WTC11 (cell line): ENCODE measurements at regions not wholly inside any gene's neighbourhood (a gene's known extent, or its start where the extent isn't known, plus 50 kb on each side); places are given as distances from the start of the nearest gene placed in this dataset.

ENCODE experiments used
- ATAC-seq: fragments of 200-7000 bp; cut with Tn5 transposase; 2 replicates; pipeline ENCODE4 v1.10.0; 2021; ENCODE audit warnings: mild to moderate bottlenecking, moderate library complexity
- CTCF ChIA-PET: fragments of 300-600 bp; sonication (Branson Sonifier 250); formaldehyde crosslinking; loops from one replicate; lab custom pipeline; 2021; ENCODE audit warnings: antibody characterized with exemption; lab: Charles Lee
- POLR2A ChIA-PET: fragments of 350-600 bp; sonication (Branson Sonifier 250); formaldehyde crosslinking; loops from one replicate; lab custom pipeline; 2021; ENCODE audit warnings: antibody characterized with exemption; lab: Charles Lee
- DNase-seq: peaks from one replicate; pipeline ENCODE4 v3.0.0; 2021; ENCODE audit warnings: low spot score
- H3K27ac Mint-ChIP-seq: 2 replicates; pipeline ENCODE4 v1.8.0; 2021; ENCODE audit warnings: mixed read lengths
- H3K27me3 Mint-ChIP-seq: 2 replicates; pipeline ENCODE4 v1.8.0; 2021; ENCODE audit warnings: low read depth, mild to moderate bottlenecking, moderate library complexity, mixed read lengths
- H3K36me3 Mint-ChIP-seq: 2 replicates; pipeline ENCODE4 v1.8.0; 2021; ENCODE audit warnings: mixed read lengths
- H3K4me1 Mint-ChIP-seq: 2 replicates; pipeline ENCODE4 v1.8.0; 2022; ENCODE audit warnings: mixed read lengths
- H3K4me3 Mint-ChIP-seq: 2 replicates; pipeline ENCODE4 v1.8.0; 2021; ENCODE audit warnings: mild to moderate bottlenecking, moderate library complexity, mixed read lengths
- H3K9me3 Mint-ChIP-seq: 2 replicates; pipeline ENCODE4 v1.8.0; 2021; ENCODE audit warnings: mixed read lengths
- ATF2 ChIP-seq: sonication (generic); formaldehyde crosslinking; IDR thresholded peaks from 2 replicates; pipeline ENCODE4 v1.8.1; 2022; ENCODE audit warnings: low read depth, missing genetic modification reagents, borderline replicate concordance
- ATF6 ChIP-seq: sonication (generic); formaldehyde crosslinking; IDR thresholded peaks from 2 replicates; pipeline ENCODE4 v1.8.1; 2023; ENCODE audit warnings: mild to moderate bottlenecking, missing genetic modification reagents
- CDX4 ChIP-seq: fragments of 250-450 bp; sonication (Bioruptor Pico); IDR thresholded peaks from 2 replicates; pipeline ENCODE4 v1.9.0; 2021; ENCODE audit warnings: moderate library complexity, mild to moderate bottlenecking, inconsistent platforms, borderline replicate concordance
- CREB1 ChIP-seq: sonication (generic); formaldehyde crosslinking; IDR thresholded peaks from 2 replicates; pipeline ENCODE4 v1.8.0; 2023; ENCODE audit warnings: mild to moderate bottlenecking, missing genetic modification reagents
- CREM ChIP-seq: sonication (generic); formaldehyde crosslinking; IDR thresholded peaks from 2 replicates; pipeline ENCODE4 v1.8.1; 2022; ENCODE audit warnings: mild to moderate bottlenecking, missing genetic modification reagents, moderate library complexity
- E2F5 ChIP-seq: sonication (generic); formaldehyde crosslinking; IDR thresholded peaks from 2 replicates; pipeline ENCODE4 v1.8.1; 2022; ENCODE audit warnings: mild to moderate bottlenecking, moderate library complexity, missing genetic modification reagents
- ERG ChIP-seq: fragments of 250-450 bp; sonication (Bioruptor Pico); IDR thresholded peaks from 2 replicates; pipeline ENCODE4 v1.8.0; 2021; ENCODE audit warnings: mild to moderate bottlenecking
- FOXJ3 ChIP-seq: sonication (generic); formaldehyde crosslinking; IDR thresholded peaks from 2 replicates; pipeline ENCODE4 v1.9.0; 2021; ENCODE audit warnings: missing genetic modification reagents, mild to moderate bottlenecking, borderline replicate concordance
- FOXP4 ChIP-seq: sonication (generic); formaldehyde crosslinking; IDR thresholded peaks from 2 replicates; pipeline ENCODE4 v1.8.0; 2022; ENCODE audit warnings: mild to moderate bottlenecking, missing genetic modification reagents
- GABPB1 ChIP-seq: sonication (generic); formaldehyde crosslinking; IDR thresholded peaks from 2 replicates; pipeline ENCODE4 v1.8.1; 2023; ENCODE audit warnings: mild to moderate bottlenecking, missing genetic modification reagents
- IRF1 ChIP-seq: sonication (generic); formaldehyde crosslinking; IDR thresholded peaks from 2 replicates; pipeline ENCODE4 v1.8.0; 2023; ENCODE audit warnings: missing genetic modification reagents
- JAZF1 ChIP-seq: fragments of 250-450 bp; sonication (Bioruptor Pico); IDR thresholded peaks from 2 replicates; pipeline ENCODE4 v1.9.0; 2021; ENCODE audit warnings: moderate library complexity, mild to moderate bottlenecking, inconsistent platforms
- NR2C2 ChIP-seq: sonication (generic); formaldehyde crosslinking; IDR thresholded peaks from 2 replicates; pipeline ENCODE4 v1.8.0; 2022; ENCODE audit warnings: mild to moderate bottlenecking, missing genetic modification reagents
- NR3C1 ChIP-seq: sonication (generic); formaldehyde crosslinking; conservative IDR thresholded peaks from 2 replicates; pipeline ENCODE4 v1.8.1; 2023; ENCODE audit warnings: low read depth, mild to moderate bottlenecking, missing genetic modification reagents
- PRRX2 ChIP-seq: fragments of 250-450 bp; sonication (Bioruptor Pico); IDR thresholded peaks from 2 replicates; pipeline ENCODE4 v1.8.0; 2021; ENCODE audit warnings: mild to moderate bottlenecking
- TEAD4 ChIP-seq: sonication (generic); formaldehyde crosslinking; IDR thresholded peaks from 2 replicates; pipeline ENCODE4 v1.8.0; 2022; ENCODE audit warnings: mild to moderate bottlenecking, missing genetic modification reagents
- ZMAT4 ChIP-seq: fragments of 250-450 bp; sonication (Bioruptor Pico); IDR thresholded peaks from 2 replicates; pipeline ENCODE4 v1.9.0; 2021; ENCODE audit warnings: mild to moderate bottlenecking
- ZNF121 ChIP-seq: sonication (generic); formaldehyde crosslinking; IDR thresholded peaks from 2 replicates; pipeline ENCODE4 v1.8.0; 2023; ENCODE audit warnings: missing genetic modification reagents
- ZNF138 ChIP-seq: sonication (generic); formaldehyde crosslinking; conservative IDR thresholded peaks from 2 replicates; pipeline ENCODE4 v1.8.1; 2022; ENCODE audit warnings: mild to moderate bottlenecking, moderate library complexity, missing genetic modification reagents
- ZNF416 ChIP-seq: fragments of 250-450 bp; sonication (Bioruptor Pico); IDR thresholded peaks from 2 replicates; pipeline ENCODE4 v1.9.0; 2021; ENCODE audit warnings: mild to moderate bottlenecking, inconsistent platforms
- ZNF423 ChIP-seq: fragments of 250-450 bp; sonication (Bioruptor Pico); IDR thresholded peaks from 2 replicates; pipeline ENCODE4 v2.1.2; 2022; ENCODE audit warnings: mild to moderate bottlenecking, moderate library complexity

- Mint-ChIP-seq H3K36me3 (no peaks in the 10 kb centered on the region), H3K9me3 (no peaks in the 10 kb centered on the region), H3K4me3 (no peak overlapping the region), H3K27me3 (no peaks in the 10 kb centered on the region), H3K27ac (no peak overlapping the region), H3K4me1 (peaks cover 24% of the 10 kb centered on the region)
- TF ChIP-seq ZNF423 (CRISPR knock-in tag): no peak
- TF ChIP-seq ATF6 (CRISPR knock-in tag): no peak
- TF ChIP-seq ZNF138 (CRISPR knock-in tag): no peak
- TF ChIP-seq JAZF1 (CRISPR knock-in tag): no peak
- no peak for TF ChIP-seq TEAD4 (CRISPR knock-in tag)
- TF ChIP-seq CREM (CRISPR knock-in tag): no peak
- no peak for TF ChIP-seq IRF1
- no peak for TF ChIP-seq CDX4 (CRISPR knock-in tag)
- TF ChIP-seq NR3C1 (CRISPR knock-in tag): no peak
- TF ChIP-seq GABPB1 (CRISPR knock-in tag): no peak
- TF ChIP-seq PRRX2 (CRISPR knock-in tag): no peak
- TF ChIP-seq ZNF121: no peak
- no peak for TF ChIP-seq ERG (CRISPR knock-in tag)
- TF ChIP-seq CREB1: no peak
- no peak for TF ChIP-seq ATF2 (CRISPR knock-in tag)
- TF ChIP-seq E2F5: no peak
- ChIA-PET CTCF (interaction anchor here (0.6 to 1.6 kb wide), 5 partner anchors 34 to 135 kb away, joined by 3 to 8 read pairs (median 3); no protein-coding TSS in a partner anchor), POLR2A (no interaction called here)
- DNase-seq (no peak), ATAC-seq (no peak)
Observed at GRCh38 chr18:49731860-49732311, 81.4 kb downstream of the ACAA2 start.

GRCh38 chr18:49731421-49731841 is 81.9 kb downstream of the ACAA2 start:
- Mint-ChIP-seq H3K36me3 (no peaks in the 10 kb centered on the region), H3K4me3 (no peak overlapping the region), H3K9me3 (no peaks in the 10 kb centered on the region), H3K4me1 (peaks cover 28% of the 10 kb centered on the region), H3K27me3 (no peaks in the 10 kb centered on the region), H3K27ac (no peak overlapping the region)
- DNase-seq (no peak), ATAC-seq (no peak)
- ChIA-PET CTCF (interaction anchor here (0.7 to 1.6 kb wide), 5 partner anchors 34 to 221 kb away, joined by 3 to 8 read pairs (median 4); no protein-coding TSS in a partner anchor), POLR2A (interaction anchor here (0.5 kb wide), 1 partner anchor 228 kb away, joined by 4 read pairs; no protein-coding TSS in a partner anchor)
- TF ChIP-seq E2F5: no peak
- no peak for TF ChIP-seq FOXP4 (CRISPR knock-in tag)
- TF ChIP-seq NR2C2: no peak
- no peak for TF ChIP-seq ATF6 (CRISPR knock-in tag)
- no peak for TF ChIP-seq ZNF416 (CRISPR knock-in tag)
- TF ChIP-seq ZMAT4 (CRISPR knock-in tag): no peak
- TF ChIP-seq ERG (CRISPR knock-in tag): no peak
- TF ChIP-seq ZNF423 (CRISPR knock-in tag): no peak
- TF ChIP-seq FOXJ3: no peak
